HK-2 (cell line): ENCODE measurements at regions not wholly inside any gene's neighbourhood (a gene's known extent, or its start where the extent isn't known, plus 50 kb on each side); places are given as distances from the start of the nearest gene placed in this dataset.
A peak's percentile ranks its signal among the peaks of the same experiment; 100 is the strongest.

Experiments
- DNase-seq: peaks from one replicate; pipeline ENCODE4 v3.0.0-alpha.2; 2018; ENCODE audit not compliant: unreplicated experiment

DNA sequence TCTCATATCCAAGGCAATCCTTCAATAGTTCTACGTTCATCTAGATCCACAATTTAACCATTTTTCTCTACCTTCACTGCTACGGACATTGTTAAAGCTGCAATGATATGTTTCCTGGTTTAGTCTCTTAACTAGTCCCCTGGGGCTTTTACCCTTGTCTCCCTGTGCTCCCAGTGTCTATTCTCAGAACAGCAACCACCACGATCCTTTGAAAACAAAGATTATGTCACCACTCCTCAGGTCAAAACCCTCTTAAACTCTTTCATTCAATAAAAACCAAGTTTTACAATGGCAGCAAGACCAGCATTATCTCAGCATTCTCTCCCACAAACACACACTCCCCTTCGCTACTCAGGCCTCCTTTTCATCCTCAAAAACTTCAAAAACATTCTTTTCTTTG, 298.2 kb upstream of the CHST9 start:
- no peak for DNase-seq

DNA sequence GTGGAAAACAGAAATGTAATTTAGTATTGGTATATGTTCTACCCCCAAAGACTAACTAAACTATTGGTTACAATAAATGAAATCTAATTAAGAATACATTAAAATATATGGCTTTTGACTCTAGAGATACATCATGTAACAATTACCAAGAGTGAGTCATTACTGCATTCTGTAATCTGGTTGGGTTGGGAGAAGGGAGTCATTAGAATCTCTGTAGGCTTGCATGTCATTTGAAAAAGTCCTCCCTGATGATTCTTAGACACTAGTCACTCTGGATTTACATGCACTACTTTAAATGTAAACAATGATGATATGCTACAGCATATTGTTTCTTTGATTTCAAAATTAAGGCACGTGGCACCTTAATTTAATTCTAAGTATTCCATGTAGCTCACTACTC, 293.4 kb upstream of the CHST9 start:
- no peak for DNase-seq

DNA sequence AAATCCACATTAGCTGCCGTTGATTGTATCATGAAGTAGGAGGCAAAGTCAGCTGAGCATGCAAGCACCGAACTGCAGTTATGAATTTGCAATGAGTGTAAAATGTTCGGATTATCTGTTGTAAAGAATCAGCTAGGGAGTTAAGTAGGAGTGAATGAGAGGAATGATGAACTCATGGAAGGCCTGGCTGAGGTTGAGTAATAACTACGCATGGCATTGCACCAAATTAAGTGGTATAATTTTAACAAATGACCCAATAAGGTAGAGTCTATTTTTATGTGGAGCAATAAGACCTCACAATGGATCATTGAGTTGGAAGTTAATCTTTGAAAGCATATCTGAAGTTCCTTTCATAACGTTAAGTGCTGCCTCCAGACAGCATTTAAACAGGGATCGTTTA, 288.2 kb upstream of the CHST9 start:
- DNase-seq, result no peak

DNA sequence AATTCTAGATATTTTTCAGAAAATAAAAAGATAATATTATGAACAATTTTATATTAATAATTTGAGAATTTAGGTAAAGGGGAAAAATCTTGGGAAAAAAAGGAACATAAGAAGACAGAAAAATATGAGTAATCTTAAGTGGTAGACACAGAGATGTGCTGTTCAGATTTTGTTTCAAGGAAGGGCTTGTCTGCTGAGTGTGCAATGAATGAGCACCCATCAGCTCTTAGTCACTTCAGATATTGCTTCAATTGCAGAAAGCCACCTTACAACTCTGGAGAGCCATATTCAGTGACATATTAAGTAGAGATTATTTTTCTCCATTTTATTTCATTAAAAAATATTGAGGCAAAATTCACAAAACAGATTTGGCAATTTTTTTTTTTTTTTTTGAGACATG, 282.0 kb upstream of the CHST9 start:
- no peak for DNase-seq

DNA sequence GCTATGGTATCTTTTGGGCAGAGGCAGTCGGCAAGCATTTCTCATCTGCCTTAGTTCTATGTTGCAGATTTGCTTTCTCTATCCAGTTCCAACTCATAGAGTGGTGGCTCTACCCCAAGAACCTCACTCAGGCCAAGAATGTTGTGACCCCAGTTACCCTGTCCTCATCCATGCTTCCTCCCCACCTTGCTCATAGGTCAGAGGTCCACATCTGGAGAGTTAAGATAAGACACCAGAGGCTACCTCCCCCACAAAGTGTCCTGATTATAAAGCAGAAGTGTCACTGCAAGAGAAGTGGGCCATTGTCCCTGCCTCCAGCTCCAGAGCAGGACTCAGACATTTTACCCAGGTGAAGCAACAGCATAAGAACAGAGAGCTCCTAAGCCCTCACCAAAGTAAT, 276.8 kb upstream of the CHST9 start:
- DNase-seq, result no peak

DNA sequence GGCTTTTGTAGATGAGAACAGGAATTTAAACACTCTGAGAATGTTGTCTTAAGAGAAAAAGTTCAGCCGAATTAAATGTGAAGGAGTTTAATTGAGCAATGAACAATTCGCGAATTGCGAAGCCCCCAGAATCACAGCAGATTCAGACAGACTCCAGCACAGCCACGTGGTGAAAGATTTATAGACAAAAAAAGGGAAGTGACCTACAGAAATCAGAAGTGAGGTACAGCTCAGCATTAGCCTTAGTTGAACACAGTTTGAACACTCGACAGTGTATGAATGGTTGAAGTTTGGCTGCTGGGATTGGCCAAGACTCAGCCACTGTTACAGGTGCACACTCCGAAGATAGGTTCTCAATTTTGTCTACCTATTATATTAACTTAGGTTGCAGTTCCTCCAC, 264.0 kb upstream of the CHST9 start:
- DNase-seq, result no peak

DNA sequence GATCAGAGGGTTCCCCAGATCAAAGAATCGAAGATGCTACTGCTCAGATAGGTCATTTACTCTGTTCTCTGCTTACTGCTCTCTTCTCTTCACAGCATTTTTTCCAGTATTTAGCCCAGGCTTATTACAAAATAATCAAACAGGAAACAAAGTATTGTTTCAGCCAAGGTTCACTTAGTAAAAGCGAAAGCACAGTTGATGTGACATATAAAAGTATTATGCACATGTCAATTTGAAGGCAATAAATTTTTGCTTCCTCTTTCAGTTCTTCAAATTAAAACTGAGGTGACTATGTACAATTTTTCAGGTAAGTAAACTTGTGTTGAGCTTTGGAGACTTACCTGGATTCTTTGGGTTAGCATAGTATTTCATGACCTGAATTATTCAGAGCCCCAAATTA, 262.8 kb upstream of the CHST9 start:
- no peak for DNase-seq

DNA sequence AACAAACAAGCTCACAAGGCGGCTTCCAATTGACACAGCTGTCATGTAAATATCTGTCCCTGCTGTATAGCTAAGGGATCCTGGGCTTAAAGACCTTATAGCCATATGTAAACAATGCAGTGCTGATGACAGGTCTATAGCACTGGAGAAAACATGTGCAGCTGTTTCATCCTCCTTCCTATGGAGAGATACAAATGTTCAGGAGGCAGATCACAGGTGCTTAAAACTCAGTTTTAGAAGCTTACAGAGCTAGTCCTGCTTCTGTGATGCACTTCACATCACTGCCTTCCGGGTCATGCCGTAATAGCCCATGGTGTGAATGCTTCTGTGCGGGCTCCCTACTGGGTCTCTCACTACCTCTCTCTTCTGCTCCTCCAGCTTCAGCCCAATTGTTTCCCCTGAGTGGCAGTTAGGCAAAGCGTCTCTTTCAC, 262.4 kb upstream of the CHST9 start:
- no peak for DNase-seq

DNA sequence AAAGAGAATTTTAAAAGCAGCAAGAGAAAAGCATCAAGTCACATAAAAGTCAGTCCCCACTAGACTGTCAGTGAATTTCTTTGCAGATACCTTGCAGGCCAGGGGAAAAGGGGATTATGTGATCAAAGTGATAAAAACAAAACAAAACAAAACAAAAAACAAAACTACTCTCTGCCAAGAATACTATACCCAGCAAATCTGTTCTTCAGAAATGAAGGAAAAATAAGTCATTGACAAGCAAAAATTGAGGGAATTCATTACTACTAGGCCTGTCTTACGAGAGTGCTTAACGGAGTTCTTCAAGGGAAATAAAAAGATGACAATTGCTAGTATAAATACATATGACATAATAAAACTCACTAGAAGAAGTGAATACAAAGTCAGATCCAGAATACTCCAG, 245.5 kb upstream of the CHST9 start:
- DNase-seq, result no peak

DNA sequence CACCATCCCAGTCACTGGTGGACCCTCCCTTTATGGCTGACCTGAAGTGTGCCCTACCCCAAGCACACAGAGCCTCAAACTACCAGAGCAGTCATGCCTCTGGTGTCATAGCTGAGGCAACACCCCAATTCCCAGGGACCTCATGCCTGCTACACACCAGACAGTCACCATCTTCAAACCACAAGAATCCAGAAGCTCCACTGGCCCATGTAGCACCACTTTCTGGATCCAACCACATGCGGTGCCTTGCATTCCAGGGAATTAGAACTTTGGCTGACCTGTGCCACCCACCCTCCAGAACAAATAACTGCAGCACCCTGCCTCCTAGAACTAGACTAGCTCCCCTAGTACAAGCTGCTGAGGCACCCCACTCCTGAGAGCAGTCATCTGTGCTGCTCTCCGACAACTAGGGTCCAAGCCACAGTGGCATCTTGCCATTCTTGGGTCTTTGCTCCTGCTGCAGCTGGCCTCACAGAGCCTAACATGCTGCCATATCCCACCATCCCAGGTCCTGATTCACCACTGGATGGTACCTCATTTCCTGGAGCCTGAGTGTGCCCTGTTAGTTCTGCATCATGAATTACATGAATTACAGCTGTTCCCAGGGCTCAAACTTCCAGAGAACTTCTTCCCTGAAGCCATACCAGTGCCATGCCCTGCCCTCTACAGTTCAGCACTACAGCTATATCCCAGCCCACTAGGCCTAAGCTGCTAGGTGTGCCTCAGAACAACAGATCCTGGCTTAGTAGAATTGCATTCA, 243.8 kb upstream of the CHST9 start:
- DNase-seq, result peak; percentile 22

DNA sequence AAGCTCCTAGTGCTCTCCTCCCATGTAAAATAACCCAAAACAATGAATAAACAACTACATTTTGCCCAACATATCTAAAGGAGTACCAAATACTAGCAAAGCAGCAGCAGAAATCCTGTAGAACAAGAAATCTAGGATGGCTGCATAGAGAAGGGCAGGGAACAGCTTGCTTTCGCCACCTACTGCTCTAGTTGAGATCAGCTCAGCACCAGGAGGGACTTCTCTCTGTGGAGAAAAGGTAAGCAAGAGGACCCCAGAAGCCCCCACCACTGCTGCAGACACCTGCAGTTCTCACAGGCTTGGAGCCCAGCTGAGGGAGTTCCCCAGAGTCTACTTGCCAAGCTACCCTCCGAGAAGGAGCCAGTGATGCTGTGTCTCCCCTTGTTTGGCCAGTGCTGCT, 243.0 kb upstream of the CHST9 start:
- no peak for DNase-seq

DNA sequence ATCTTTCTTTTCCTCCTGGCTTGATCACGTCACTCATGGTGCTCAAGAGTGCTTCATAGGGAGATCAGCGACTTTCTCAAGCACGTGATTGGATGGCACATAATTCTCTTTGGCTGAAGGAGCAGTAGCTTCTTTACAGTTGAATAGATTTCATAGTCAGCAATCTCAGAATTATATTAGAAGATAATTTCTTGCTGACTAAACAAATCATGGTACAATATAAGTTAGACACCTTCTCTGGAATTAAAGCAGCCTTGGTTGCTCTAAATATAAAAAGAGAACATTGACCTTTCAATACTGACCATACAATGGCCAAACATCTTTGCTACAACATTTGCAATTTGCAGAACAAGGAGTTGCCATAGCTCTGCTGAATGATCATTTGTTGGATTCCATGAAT, 238.5 kb upstream of the CHST9 start:
- DNase-seq, result no peak

DNA sequence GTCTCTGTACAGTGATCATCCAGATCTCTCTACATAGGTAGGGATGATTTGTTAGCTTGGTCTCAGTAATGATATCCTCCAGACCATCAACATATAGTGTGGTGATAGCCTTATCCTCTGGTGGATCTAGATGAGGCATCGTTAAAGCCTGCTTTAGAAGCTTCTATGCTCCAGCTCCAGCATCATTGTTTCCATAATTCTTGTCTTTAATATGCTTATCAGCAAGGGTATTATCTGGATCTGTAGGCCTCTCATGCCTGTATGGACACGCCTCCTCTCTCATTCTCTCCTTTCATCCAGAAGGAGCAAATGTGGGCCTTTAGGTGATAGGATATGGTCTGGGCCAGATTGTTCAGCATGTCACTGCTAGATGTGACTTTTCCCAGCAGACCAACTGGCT, 234.5 kb upstream of the CHST9 start:
- no peak for DNase-seq

DNA sequence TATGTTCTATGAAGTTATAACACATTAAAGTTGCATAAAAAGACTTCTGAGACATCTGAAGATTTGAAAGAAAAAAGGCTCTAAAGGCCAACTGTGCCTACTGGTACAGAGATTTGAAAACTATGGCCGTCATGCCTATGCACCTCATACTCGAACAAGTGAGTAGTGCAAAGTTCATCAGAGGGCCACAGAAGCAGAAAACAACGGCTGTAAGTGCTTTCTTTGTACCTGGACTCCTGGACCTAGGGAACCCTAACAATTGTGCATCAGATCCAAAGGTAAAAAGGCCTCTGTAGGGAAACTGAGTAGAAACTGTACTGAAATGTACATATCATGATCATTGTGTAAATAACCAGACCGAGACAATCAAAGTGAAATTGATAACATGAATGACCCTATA, 230.4 kb upstream of the CHST9 start:
- no peak for DNase-seq

DNA sequence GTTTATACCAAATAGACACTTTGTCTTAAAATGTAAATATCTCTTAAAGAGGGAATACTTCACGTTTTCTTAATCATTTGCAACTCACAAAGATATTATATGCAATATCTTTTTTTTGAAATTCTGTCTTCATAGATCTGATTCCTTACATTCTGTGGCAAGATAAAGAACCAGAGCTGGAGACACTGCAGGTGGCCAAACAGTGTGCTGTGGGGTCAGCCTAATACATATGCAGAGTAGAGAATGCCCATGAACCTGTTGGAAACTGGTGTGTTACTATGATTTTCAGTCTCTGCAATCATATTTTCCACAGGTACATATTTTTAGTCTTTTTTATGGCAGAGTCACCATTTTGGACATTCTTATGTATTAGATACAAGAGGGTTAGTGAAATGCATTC, 229.6 kb upstream of the CHST9 start:
- DNase-seq, result no peak

DNA sequence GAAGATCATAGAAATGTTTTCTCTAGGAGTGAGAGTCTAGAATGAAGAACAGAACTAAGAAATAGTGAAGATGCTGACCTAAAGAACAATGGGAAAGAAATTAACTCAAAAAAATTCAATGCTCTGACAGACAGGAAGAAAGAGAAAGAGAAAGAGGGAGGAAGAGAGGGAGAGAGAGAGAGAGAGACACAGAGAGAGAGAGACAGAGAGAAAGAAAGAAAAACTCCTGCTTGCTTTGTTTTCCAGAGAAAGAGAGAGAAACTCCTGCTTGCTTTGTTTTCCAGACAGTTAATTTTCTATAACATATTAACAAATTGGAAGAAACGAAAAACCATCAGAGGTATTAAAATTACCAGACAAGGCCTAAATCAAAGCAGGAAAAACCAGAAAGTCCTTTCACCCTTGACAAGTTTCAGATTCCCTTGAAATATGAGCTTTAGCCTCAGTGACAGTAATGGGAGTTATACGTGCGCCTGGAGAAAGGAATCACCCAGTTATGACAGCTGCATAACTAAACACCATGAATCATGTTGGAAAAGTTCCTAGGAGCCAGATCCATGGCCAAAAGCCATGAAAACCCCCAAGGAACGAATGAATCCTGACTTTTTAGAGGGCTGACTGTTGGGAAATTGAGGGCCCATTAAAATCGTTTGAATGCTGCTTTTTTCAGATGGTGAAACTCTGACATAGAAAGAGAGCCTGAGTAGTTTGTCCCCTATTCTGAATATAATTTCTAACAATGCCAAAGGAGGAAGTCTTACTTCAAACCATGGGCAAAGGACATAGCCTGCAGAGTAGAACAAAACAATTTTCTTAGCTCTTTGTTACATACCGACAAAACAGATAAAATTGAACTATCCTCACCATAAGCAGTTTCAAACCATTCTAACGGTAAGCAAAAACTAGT, 228.6 kb upstream of the CHST9 start:
- DNase-seq, result no peak

DNA sequence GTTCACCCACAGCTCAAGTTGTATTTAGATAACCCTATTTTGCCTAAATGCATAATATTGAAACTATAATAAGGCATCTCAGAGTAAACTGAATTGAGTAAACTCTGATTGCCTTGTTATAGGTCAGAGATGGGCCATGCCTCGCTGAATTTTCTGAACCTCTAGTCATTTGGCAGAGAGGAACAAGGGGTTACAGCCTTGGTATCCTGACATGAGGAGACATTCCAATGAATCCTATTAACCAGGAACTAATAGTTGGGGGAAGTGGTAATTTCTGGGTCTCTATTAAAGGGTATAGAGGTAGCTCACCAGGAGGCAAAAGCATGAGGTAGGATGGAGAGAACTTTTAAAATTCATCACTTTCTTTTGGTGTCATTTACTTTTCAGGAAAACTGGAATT, 227.4 kb upstream of the CHST9 start:
- DNase-seq, result no peak

DNA sequence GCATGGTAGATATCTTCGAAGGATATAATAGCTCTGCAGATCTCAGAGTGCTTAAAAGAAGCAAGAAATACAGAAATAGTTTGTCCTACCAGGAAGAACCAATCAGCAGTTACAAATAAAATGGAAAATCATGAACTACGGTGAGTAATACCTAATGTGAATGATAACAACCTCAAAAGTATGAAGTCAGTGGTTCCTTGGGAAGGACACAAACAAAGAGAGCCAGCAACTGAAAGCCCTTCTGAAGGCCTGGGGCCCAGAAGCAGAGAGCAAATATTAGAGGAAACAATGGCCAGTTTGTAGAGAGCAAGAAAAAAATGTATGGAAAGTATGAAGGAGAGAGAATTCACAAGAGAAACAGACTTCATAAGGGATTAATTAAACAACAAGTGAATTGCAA, 226.8 kb upstream of the CHST9 start:
- no peak for DNase-seq

DNA sequence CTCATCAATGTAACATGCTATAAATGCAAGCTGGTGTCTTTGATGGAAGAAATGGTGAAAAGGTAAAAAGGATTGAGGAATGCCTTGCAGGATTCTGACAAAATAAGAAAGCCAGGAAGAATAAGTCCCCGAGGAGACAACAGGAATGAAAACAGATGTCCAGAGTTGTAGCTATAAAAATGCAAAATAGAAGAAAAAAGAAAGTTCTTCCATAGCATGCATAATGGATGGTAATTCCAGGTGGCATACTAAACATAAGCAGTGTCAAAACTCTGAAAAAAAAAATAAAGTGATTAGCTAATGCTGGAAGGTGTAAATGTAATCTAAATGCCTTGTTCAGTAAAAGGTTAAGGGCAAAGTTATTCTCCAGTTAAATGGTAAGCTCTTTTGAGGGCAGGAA, 225.9 kb upstream of the CHST9 start:
- no peak for DNase-seq

DNA sequence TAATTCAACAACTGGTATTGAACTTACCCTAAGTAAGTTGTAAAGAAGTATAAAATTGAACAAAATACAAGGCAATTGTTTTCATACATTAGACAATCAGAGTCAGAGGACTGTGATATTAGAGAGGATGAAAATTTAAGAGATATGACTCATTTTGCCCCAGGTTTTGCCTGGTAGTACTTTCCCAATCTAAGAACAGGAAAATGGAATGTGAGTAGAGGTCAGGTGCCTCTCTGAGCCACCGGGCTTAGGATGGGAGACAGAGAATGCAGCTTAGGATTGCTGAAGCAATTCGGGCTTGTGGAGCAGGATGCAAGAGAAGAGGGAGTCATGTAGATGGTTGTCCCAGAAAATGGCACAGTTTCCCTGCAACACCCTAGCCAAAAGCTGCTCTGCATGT, 219.7 kb upstream of the CHST9 start:
- no peak for DNase-seq

DNA sequence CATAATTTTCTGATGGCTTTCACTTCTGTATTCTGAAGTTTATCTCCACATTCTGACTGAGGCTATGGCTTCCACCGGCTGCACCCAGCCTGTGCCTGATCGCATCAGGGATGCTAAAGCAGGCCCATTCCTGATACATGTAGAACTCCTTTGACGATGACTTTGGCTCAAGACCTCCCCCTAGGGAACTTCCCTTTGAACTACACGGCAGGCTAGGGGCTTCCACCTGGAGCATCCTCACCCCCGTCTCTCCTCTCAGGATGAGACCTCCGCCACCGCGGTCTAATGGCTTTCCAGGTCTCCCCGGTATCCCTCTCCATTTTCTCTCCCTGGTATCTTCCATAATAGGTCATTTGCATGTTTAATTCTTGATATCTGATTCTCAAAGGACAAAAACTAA, 214.9 kb upstream of the CHST9 start:
- DNase-seq, result no peak

DNA sequence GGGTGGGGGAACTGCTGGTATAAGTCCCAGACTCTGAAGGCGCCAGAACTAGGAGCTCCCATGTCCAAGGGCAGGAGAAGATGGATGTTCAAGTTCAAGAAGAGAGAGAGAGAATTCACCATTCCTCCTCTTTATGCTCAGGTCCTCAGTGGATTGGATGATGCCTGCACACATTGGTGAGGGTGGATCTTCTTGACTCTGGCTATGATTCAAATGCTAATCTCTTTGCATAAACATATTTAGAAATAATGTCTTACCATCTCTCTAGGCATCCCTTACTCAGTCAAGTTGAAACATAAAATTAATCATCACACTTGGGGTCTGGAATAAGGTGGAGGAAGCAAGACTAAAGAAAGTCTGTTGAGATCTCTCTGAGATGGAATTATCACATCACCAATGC, 210.6 kb upstream of the CHST9 start:
- no peak for DNase-seq

DNA sequence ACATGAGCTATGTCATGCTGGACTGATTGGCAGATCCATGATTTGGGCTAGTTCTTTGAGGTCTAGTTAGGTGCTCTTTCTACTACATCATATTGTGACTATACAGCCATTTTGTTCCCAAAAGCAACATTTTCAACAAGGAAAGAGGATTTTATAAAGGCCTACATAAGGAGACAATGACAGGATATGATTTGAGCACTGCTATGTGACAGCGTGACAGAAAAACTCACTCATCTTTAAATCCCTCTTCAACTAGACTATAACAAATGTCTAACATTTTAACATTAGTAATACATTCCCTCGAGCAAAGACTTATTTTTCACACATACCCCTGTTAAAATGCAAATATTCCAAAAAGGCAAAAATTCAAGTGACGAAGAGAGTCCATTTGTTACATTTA, 209.6 kb upstream of the CHST9 start:
- no peak for DNase-seq
